HepG2 (cell line): ENCODE measurements at regions not wholly inside any gene's neighbourhood (a gene's known extent, or its start where the extent isn't known, plus 50 kb on each side); places are given as distances from the start of the nearest gene placed in this dataset.

Source experiments
- ATAC-seq: fragments of 200-7000 bp; cut with Tn5 transposase; 3 replicates; pipeline ENCODE4 v1.9.1; 2020; ENCODE audit warnings: mild to moderate bottlenecking, moderate library complexity
- BruUV-seq: library from RNA; stranded (reverse); fragments of 400-500 nt; replicated peaks from 2 replicates; lab custom pipeline; 2021; lab: Mats Ljungman, UMichigan
- CTCF ChIA-PET: fragments of 300-600 bp; formaldehyde crosslinking; extraction: SDS; loops from one replicate; lab custom pipeline; 2021; ENCODE audit warnings: low total read pairs, inconsistent platforms, low intra/inter-chr PET ratio; lab: Yijun Ruan, JAX
- POLR2A ChIA-PET: fragments of 350-600 bp; sonication (Branson Sonifier 250); formaldehyde crosslinking; loops from one replicate; lab custom pipeline; 2020; ENCODE audit warnings: antibody characterized with exemption, inconsistent platforms; lab: Yijun Ruan, JAX
- DNase-seq: peaks from one replicate; pipeline ENCODE4 v3.0.0-alpha.2; 2015; ENCODE audit warnings: low spot score
- FAIRE-seq: peaks from 3 replicates; lab custom pipeline; 2011; peaks lifted over from hg19 to GRCh38; lab: Jason Lieb, UNC
- H2AFZ ChIP-seq: one replicate; pipeline ENCODE4 v1.6.1; 2011; ENCODE audit warnings: low read length, inconsistent platforms
- H3K27ac ChIP-seq: fragments of 300-600 bp; 3 replicates; pipeline ENCODE4 v1.8.0; 2011; ENCODE audit warnings: mixed run types, mild to moderate bottlenecking, mixed read lengths, low read length, inconsistent platforms; ENCODE audit not compliant: insufficient read depth; ENCODE audit errors: extremely low read length
- H3K27me3 ChIP-seq, 2 experiments: fragments of 200-600 bp in 1 of 2; 2 replicates in 1 of 2; 3 replicates in 1 of 2; pipeline versions ENCODE4 v1.6.0 to v1.8.0; 2011; ENCODE audit warnings: low read length in 2 of 2, mild to moderate bottlenecking in 2 of 2, moderate library complexity in 2 of 2, inconsistent platforms in 1 of 2; ENCODE audit not compliant: insufficient read depth in 2 of 2, control insufficient read depth in 1 of 2
- H3K36me3 ChIP-seq, 2 experiments: fragments of 200-600 bp in 1 of 2; replicated peaks in 1 of 2; 2 replicates in 1 of 2; 3 replicates in 1 of 2; pipeline versions ENCODE4 v1.5.1 to v1.8.0; 2011; ENCODE audit warnings: low read length in 2 of 2, inconsistent platforms in 1 of 2; ENCODE audit not compliant: insufficient read depth in 2 of 2, control insufficient read depth in 1 of 2
- H3K4me1 ChIP-seq: 2 replicates; pipeline ENCODE4 v1.5.1; 2012; ENCODE audit warnings: low read length, inconsistent platforms; ENCODE audit not compliant: insufficient read depth
- H3K4me2 ChIP-seq: 2 replicates; pipeline ENCODE4 v1.6.0; 2011; ENCODE audit warnings: low read depth, low read length, inconsistent platforms
- H3K4me3 ChIP-seq, 3 experiments: fragments of 200-600 bp in 1 of 3; sonication (generic), shearing (Covaris generic) in 1 of 3; replicated peaks in 1 of 3; 2 replicates each; pipeline ENCODE4 v1.5.1; 2011 to 2016; ENCODE audit warnings: low read length in 3 of 3, inconsistent platforms in 2 of 3, low read depth in 2 of 3, mild to moderate bottlenecking in 2 of 3, control low read depth in 1 of 3, mixed read lengths in 1 of 3; ENCODE audit not compliant: insufficient read depth in 1 of 3
- H3K79me2 ChIP-seq: one replicate; pipeline ENCODE4 v1.6.1; 2011; ENCODE audit warnings: low read length, inconsistent platforms; ENCODE audit not compliant: insufficient read depth
- H3K9ac ChIP-seq: 2 replicates; pipeline ENCODE4 v1.6.0; 2011; ENCODE audit warnings: mild to moderate bottlenecking, low read depth, low read length, inconsistent platforms; ENCODE audit not compliant: insufficient read depth
- H3K9me3 ChIP-seq: 2 replicates; pipeline ENCODE4 v1.5.1; 2012; ENCODE audit warnings: mild to moderate bottlenecking, low read length
- H4K20me1 ChIP-seq: 2 replicates; pipeline ENCODE4 v1.6.0; 2011; ENCODE audit warnings: inconsistent platforms, mild to moderate bottlenecking, low read length, moderate library complexity; ENCODE audit not compliant: insufficient read depth
- HMGA1 ChIP-seq: sonication (generic); formaldehyde crosslinking; conservative IDR thresholded peaks from 2 replicates; pipeline ENCODE4 v1.4.0; 2020; ENCODE audit warnings: missing genetic modification reagents
- IKZF1 ChIP-seq: fragments of 450-650 bp; IDR thresholded peaks from 2 replicates; pipeline ENCODE4 v1.7.1; 2016
- MTA1 ChIP-seq: sonication (generic); formaldehyde crosslinking; IDR thresholded peaks from 2 replicates; pipeline ENCODE4 v1.4.0; 2020; ENCODE audit warnings: missing genetic modification reagents, mild to moderate bottlenecking, borderline replicate concordance
- NRL ChIP-seq: sonication (generic); formaldehyde crosslinking; IDR thresholded peaks from 2 replicates; pipeline ENCODE4 v1.5.0; 2020; ENCODE audit warnings: missing genetic modification reagents, mild to moderate bottlenecking, moderate library complexity, borderline replicate concordance
- PRDM4 ChIP-seq: sonication (generic); formaldehyde crosslinking; IDR thresholded peaks from 2 replicates; pipeline ENCODE4 v1.9.0; 2021; ENCODE audit warnings: missing genetic modification reagents, borderline replicate concordance
- PRPF4 ChIP-seq: fragments of 200-400 bp; formaldehyde crosslinking; IDR thresholded peaks from 2 replicates; pipeline ENCODE4 v1.6.1; 2016; ENCODE audit warnings: low read length, low read depth; ENCODE audit not compliant: poor library complexity, severe bottlenecking
- SRF ChIP-seq: IDR thresholded peaks from 2 replicates; pipeline ENCODE4 v1.6.1; 2011; ENCODE audit warnings: mild to moderate bottlenecking, low read depth, low read length, moderate library complexity
- ZNF18 ChIP-seq: sonication (generic); formaldehyde crosslinking; IDR thresholded peaks from 2 replicates; pipeline ENCODE4 v1.8.0; 2022; ENCODE audit warnings: mild to moderate bottlenecking, missing genetic modification reagents; ENCODE audit not compliant: insufficient replicate concordance
- ZSCAN31 ChIP-seq: sonication (generic); formaldehyde crosslinking; IDR thresholded peaks from 2 replicates; pipeline ENCODE4 v1.5.0; 2020; ENCODE audit warnings: low read depth, mild to moderate bottlenecking, missing genetic modification reagents
- WGBS: methylation state at CpG from one replicate; pipeline ENCODE4 v1.1.6; 2017; ENCODE audit warnings: low lambda C conversion rate; 5-methylcytosine and 5-hydroxymethylcytosine counted together
- in situ Hi-C: cut with HindIII; loops from 2 replicates; pipeline ENCODE4 v1.10.0; 2017; ENCODE audit warnings: low pct_unique_long_range_greater_than_20kb; ENCODE audit not compliant: extremely low pct_ligation_motif_present
- intact Hi-C: fragments of 100-400 bp; cut with micrococcal nuclease; formaldehyde crosslinking; loops from one replicate; pipeline ENCODE4 v1.10.0; 2022; ENCODE audit not compliant: unreplicated experiment
- TF ChIP-seq, protein P1 (sequence below): sonication (generic); formaldehyde crosslinking; IDR thresholded peaks from 2 replicates; pipeline ENCODE4 v1.4.0; 2020; ENCODE audit warnings: missing genetic modification reagents, mild to moderate bottlenecking, borderline replicate concordance
- TF ChIP-seq, protein P2 (sequence below): sonication (generic); formaldehyde crosslinking; IDR thresholded peaks from 2 replicates; pipeline ENCODE4 v1.5.0; 2020; ENCODE audit warnings: missing genetic modification reagents

GRCh38 chr5:74541381-74541781 is 99.1 kb downstream of the ENC1 start:
- Histone ChIP-seq H3K9me3 (no peaks in the 10 kb centered on the region), H3K4me1 (peaks cover 72% of the 10 kb centered on the region), H3K36me3 (no peaks in the 10 kb centered on the region), H3K4me3 (no peak overlapping the region), H4K20me1 (no peaks in the 10 kb centered on the region), H2AFZ (no peak overlapping the region), H3K9ac (no peak overlapping the region), H3K27ac (no peak overlapping the region), H3K4me2 (no peak overlapping the region), H3K79me2 (no peaks in the 10 kb centered on the region), H3K27me3 (no peaks in the 10 kb centered on the region)
- WGBS, result 96% methylated on average over 1 of the region's 1 CpG
- ChIA-PET CTCF (no interaction called here), POLR2A (no interaction called here)
- no TSS peak for BruUV-seq
- no peak for FAIRE-seq
- intact Hi-C loops, result no loop called here
- ATAC-seq, result no peak
- DNase-seq, result no peak
- TF ChIP-seq PRDM4 (no peak), PRPF4 (no peak), SRF (no peak), NRL (CRISPR knock-in tag) (no peak), ZSCAN31 (CRISPR knock-in tag) (no peak)
- TF ChIP-seq, all 625 proteins: peak for 0
- in situ Hi-C loops, result no loop called here

- ChIA-PET CTCF (no interaction called here), POLR2A (no interaction called here)
- 0 out of 2 replicates have a peak, but pooled peaks cover under 1% of the 10 kb centered on the region for H3K9me3 ChIP-seq
- H3K4me1 ChIP-seq, result peaks cover 76% of the 10 kb centered on the region
- no peak overlapping the region for H3K27ac ChIP-seq
- no peaks in the 10 kb centered on the region for H4K20me1 ChIP-seq
- H3K79me2 ChIP-seq, result no peaks in the 10 kb centered on the region
- H2AFZ ChIP-seq, result no peak overlapping the region
- no peak overlapping the region for H3K9ac ChIP-seq
- BruUV-seq, result no TSS peak
- intact Hi-C loops (no loop called here), in situ Hi-C loops (no loop called here)
- no peaks in the 10 kb centered on the region for H3K36me3 ChIP-seq
- H3K27me3 ChIP-seq, result no peaks in the 10 kb centered on the region
- FAIRE-seq (no peak), DNase-seq (no peak), ATAC-seq (no peak)
- WGBS, result 78% methylated on average over 1 of the region's 1 CpG
- no peak overlapping the region for H3K4me2 ChIP-seq
- no peak overlapping the region for H3K4me3 ChIP-seq
- TF ChIP-seq, protein P1, sequence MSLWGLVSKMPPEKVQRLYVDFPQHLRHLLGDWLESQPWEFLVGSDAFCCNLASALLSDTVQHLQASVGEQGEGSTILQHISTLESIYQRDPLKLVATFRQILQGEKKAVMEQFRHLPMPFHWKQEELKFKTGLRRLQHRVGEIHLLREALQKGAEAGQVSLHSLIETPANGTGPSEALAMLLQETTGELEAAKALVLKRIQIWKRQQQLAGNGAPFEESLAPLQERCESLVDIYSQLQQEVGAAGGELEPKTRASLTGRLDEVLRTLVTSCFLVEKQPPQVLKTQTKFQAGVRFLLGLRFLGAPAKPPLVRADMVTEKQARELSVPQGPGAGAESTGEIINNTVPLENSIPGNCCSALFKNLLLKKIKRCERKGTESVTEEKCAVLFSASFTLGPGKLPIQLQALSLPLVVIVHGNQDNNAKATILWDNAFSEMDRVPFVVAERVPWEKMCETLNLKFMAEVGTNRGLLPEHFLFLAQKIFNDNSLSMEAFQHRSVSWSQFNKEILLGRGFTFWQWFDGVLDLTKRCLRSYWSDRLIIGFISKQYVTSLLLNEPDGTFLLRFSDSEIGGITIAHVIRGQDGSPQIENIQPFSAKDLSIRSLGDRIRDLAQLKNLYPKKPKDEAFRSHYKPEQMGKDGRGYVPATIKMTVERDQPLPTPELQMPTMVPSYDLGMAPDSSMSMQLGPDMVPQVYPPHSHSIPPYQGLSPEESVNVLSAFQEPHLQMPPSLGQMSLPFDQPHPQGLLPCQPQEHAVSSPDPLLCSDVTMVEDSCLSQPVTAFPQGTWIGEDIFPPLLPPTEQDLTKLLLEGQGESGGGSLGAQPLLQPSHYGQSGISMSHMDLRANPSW (CRISPR knock-in tag), result no peak
- TF ChIP-seq, protein P2, sequence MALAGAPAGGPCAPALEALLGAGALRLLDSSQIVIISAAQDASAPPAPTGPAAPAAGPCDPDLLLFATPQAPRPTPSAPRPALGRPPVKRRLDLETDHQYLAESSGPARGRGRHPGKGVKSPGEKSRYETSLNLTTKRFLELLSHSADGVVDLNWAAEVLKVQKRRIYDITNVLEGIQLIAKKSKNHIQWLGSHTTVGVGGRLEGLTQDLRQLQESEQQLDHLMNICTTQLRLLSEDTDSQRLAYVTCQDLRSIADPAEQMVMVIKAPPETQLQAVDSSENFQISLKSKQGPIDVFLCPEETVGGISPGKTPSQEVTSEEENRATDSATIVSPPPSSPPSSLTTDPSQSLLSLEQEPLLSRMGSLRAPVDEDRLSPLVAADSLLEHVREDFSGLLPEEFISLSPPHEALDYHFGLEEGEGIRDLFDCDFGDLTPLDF (CRISPR knock-in tag), result no peak
- TF ChIP-seq HMGA1 (CRISPR knock-in tag) (no peak), MTA1 (CRISPR knock-in tag) (no peak), IKZF1 (no peak), ZNF18 (CRISPR knock-in tag) (no peak)
These were observed 99.9 kb downstream of the ENC1 start for GRCh38 chr5:74540622-74541021.
